Thyroid gland (tissue), 4 donors: ENCODE measurements at regions not wholly inside any gene's neighbourhood (a gene's known extent, or its start where the extent isn't known, plus 50 kb on each side); places are given as distances from the start of the nearest gene placed in this dataset.

Source experiments
- POLR2A ChIP-seq, 2 donors: fragments of 450-650 bp; IDR thresholded peaks; one replicate each; pipeline ENCODE4 v1.6.1; 2017; ENCODE audit warnings: antibody characterized with exemption in 2 of 2, mild to moderate bottlenecking in 2 of 2, moderate library complexity in 1 of 2
- TF ChIP-seq, protein P1 (sequence below), 6 experiments: fragments of 200-600 bp in 3 of 6; fragments of 450-650 bp in 3 of 6; sonication (generic) in 3 of 6; IDR thresholded peaks; one replicate each; pipeline ENCODE4 v1.5.1; 2016 to 2019; ENCODE audit warnings: antibody characterized with exemption in 6 of 6, mild to moderate bottlenecking in 2 of 6, inconsistent platforms in 1 of 6, moderate library complexity in 1 of 6

DNA sequence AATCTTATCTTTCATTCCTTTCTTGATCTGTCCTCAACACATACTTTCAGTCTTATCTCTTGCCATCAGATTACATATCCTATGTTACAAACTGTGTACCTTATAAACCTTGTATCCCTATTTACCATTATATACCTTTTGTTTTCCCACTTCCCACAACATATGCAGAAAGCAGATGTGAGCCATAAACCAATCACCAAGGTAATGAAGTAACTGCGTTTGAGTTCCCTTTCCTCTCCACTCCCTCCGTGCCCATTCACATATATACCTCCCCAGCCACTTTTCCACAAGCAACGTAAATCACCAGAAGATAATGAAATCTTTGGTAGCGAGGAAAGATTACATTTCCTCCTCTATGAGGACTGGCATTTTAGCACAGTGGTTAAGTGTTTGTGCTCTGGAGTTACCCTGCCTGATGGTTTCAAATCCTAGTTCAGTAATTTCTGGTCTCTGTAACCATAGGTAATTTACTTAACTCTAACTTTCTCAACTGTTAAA, 55.5 kb upstream of the PHF14 start:
- no peak for TF ChIP-seq POLR2A (IDR thresholded peaks at IDR 0.05)
- TF ChIP-seq, protein P1, sequence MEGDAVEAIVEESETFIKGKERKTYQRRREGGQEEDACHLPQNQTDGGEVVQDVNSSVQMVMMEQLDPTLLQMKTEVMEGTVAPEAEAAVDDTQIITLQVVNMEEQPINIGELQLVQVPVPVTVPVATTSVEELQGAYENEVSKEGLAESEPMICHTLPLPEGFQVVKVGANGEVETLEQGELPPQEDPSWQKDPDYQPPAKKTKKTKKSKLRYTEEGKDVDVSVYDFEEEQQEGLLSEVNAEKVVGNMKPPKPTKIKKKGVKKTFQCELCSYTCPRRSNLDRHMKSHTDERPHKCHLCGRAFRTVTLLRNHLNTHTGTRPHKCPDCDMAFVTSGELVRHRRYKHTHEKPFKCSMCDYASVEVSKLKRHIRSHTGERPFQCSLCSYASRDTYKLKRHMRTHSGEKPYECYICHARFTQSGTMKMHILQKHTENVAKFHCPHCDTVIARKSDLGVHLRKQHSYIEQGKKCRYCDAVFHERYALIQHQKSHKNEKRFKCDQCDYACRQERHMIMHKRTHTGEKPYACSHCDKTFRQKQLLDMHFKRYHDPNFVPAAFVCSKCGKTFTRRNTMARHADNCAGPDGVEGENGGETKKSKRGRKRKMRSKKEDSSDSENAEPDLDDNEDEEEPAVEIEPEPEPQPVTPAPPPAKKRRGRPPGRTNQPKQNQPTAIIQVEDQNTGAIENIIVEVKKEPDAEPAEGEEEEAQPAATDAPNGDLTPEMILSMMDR (IDR thresholded peaks at IDR 0.05) = no peak
